HG02884 (cell line): ENCODE measurements at regions not wholly inside any gene's neighbourhood (a gene's known extent, or its start where the extent isn't known, plus 50 kb on each side); places are given as distances from the start of the nearest gene placed in this dataset.
"Not testable (repeated sequence)": the region's sequence is repeated elsewhere in the genome, so short reads cannot be mapped to it uniquely, and the experiment has no call there.

Source experiments
- ATAC-seq: cut with Tn5 transposase; IDR thresholded peaks from one replicate; pipeline ENCODE4 v1.9.1; 2021; ENCODE audit warnings: mild to moderate bottlenecking, moderate library complexity; ENCODE audit not compliant: unreplicated experiment

GRCh38 chrX:110965409-110966090, 130.4 kb upstream of the PAK3 start:
- ATAC-seq, result no peak

GRCh38 chrX:110964786-110965185, 131.2 kb upstream of the PAK3 start:
- ATAC-seq, result no peak

GRCh38 chrX:110962451-110962850, 133.5 kb upstream of the PAK3 start:
- no peak for ATAC-seq

GRCh38 chrX:110955706-110956105, 140.3 kb upstream of the PAK3 start:
- no peak for ATAC-seq

GRCh38 chrX:110954428-110955100, 141.4 kb upstream of the PAK3 start:
- ATAC-seq, result no peak

GRCh38 chrX:110951472-110952269, 144.3 kb upstream of the PAK3 start:
- no peak for ATAC-seq

GRCh38 chrX:110944751-110945675, 149.4 kb upstream of the CHRDL1 start:
- no peak for ATAC-seq

- ATAC-seq, result no peak
Measured at GRCh38 chrX:110944311-110944750, 148.7 kb upstream of the CHRDL1 start.

GRCh38 chrX:110941906-110942305, 146.3 kb upstream of the CHRDL1 start:
- ATAC-seq, result no peak

GRCh38 chrX:110938977-110939732, 143.5 kb upstream of the CHRDL1 start:
- no peak for ATAC-seq

GRCh38 chrX:110924871-110925270, 129.3 kb upstream of the CHRDL1 start:
- ATAC-seq, result no peak

- ATAC-seq, result no peak
Measured at GRCh38 chrX:110920991-110921390, 125.4 kb upstream of the CHRDL1 start.

- ATAC-seq, result no peak
Measured at GRCh38 chrX:110915570-110915969, 120.0 kb upstream of the CHRDL1 start.

- ATAC-seq, result no peak
Measured at GRCh38 chrX:110915111-110915510, 119.5 kb upstream of the CHRDL1 start.

GRCh38 chrX:110914281-110914680, 118.7 kb upstream of the CHRDL1 start:
- no peak for ATAC-seq

GRCh38 chrX:110904747-110905146, 109.1 kb upstream of the CHRDL1 start:
- not testable (repeated sequence) for ATAC-seq

- no peak for ATAC-seq
Measured at GRCh38 chrX:110881971-110882370, 86.4 kb upstream of the CHRDL1 start.

- ATAC-seq, result no peak
Measured at GRCh38 chrX:110877326-110877725, 81.7 kb upstream of the CHRDL1 start.

- ATAC-seq, result no peak
Measured at GRCh38 chrX:110871839-110872238, 76.2 kb upstream of the CHRDL1 start.

GRCh38 chrX:110866421-110866820, 70.8 kb upstream of the CHRDL1 start:
- no peak for ATAC-seq
